Central memory CD4-positive, alpha-beta T cell (primary cell): ENCODE measurements at regions not wholly inside any gene's neighbourhood (a gene's known extent, or its start where the extent isn't known, plus 50 kb on each side); places are given as distances from the start of the nearest gene placed in this dataset.

Experiments
- DNase-seq: peaks from one replicate; pipeline ENCODE4 v3.0.0; 2022

- no peak for DNase-seq
Observed at GRCh38 chr22:26975865-26976264, 318.5 kb downstream of the MIAT start.

- DNase-seq: no peak
Observed at GRCh38 chr22:26977741-26978376, 320.5 kb downstream of the MIAT start.

GRCh38 chr22:26979294-26979693 lies 321.9 kb downstream of the MIAT start:
- DNase-seq: no peak

- no peak for DNase-seq
Observed at GRCh38 chr22:26981111-26981510, 323.7 kb downstream of the MIAT start.

GRCh38 chr22:26981541-26981940 lies 324.2 kb downstream of the MIAT start:
- DNase-seq: no peak

GRCh38 chr22:26983311-26983710 lies 325.9 kb downstream of the MIAT start:
- DNase-seq: no peak

GRCh38 chr22:26985206-26985605 lies 327.8 kb downstream of the MIAT start:
- DNase-seq: no peak

- no peak for DNase-seq
Observed at GRCh38 chr22:26985931-26986782, 328.8 kb downstream of the MIAT start.

GRCh38 chr22:26986884-26987283 lies 329.5 kb downstream of the MIAT start:
- no peak for DNase-seq

- no peak for DNase-seq
Observed at GRCh38 chr22:26990503-26991189, 333.3 kb downstream of the MIAT start.

GRCh38 chr22:26992556-26992955 lies 335.2 kb downstream of the MIAT start:
- no peak for DNase-seq

GRCh38 chr22:26993886-26994285 lies 336.5 kb downstream of the MIAT start:
- no peak for DNase-seq

- DNase-seq: no peak
Observed at GRCh38 chr22:26994801-26995200, 337.4 kb downstream of the MIAT start.

- no peak for DNase-seq
Observed at GRCh38 chr22:26995235-26995634, 337.8 kb downstream of the MIAT start.

- no peak for DNase-seq
Observed at GRCh38 chr22:26996154-26996553, 338.8 kb downstream of the MIAT start.

GRCh38 chr22:26998129-26998528 lies 340.7 kb downstream of the MIAT start:
- no peak for DNase-seq

- DNase-seq: no peak
Observed at GRCh38 chr22:26998716-26999115, 341.3 kb downstream of the MIAT start.

GRCh38 chr22:27003297-27003696 lies 345.9 kb downstream of the MIAT start:
- DNase-seq: no peak

- no peak for DNase-seq
Observed at GRCh38 chr22:27004434-27004833, 347.0 kb downstream of the MIAT start.

- no peak for DNase-seq
Observed at GRCh38 chr22:27008454-27008853, 351.1 kb downstream of the MIAT start.

- no peak for DNase-seq
Observed at GRCh38 chr22:27011133-27011532, 353.7 kb downstream of the MIAT start.

GRCh38 chr22:27011717-27012116 lies 354.3 kb downstream of the MIAT start:
- DNase-seq: no peak

- no peak for DNase-seq
Observed at GRCh38 chr22:27019827-27020226, 362.4 kb downstream of the MIAT start.
